ENCODE measurements at regions not wholly inside any gene's neighbourhood (a gene's known extent, or its start where the extent isn't known, plus 50 kb on each side); places are given as distances from the start of the nearest gene placed in this dataset.

GRCh38 chr3:35426366-35426958 lies 212.9 kb upstream of the ARPP21 start:
- Mint-ChIP-seq H3K36me3 (ENCODE audit: insufficient read depth, unreplicated experiment) (no peaks in the 10 kb centered on the region), H3K9me3 (ENCODE audit: low read depth, unreplicated experiment) (no peaks in the 10 kb centered on the region), H3K27ac (ENCODE audit: unreplicated experiment) (no peak overlapping the region), H3K4me3 (ENCODE audit: low read depth, unreplicated experiment) (no peak overlapping the region), H3K4me1 (ENCODE audit: low read depth, unreplicated experiment) (no peaks in the 10 kb centered on the region), H3K27me3 (ENCODE audit: unreplicated experiment) (no peaks in the 10 kb centered on the region)
- no TSS peak for BruUV-seq (replicated peaks)
- CTCF ChIA-PET, result interaction anchor here (0.7 kb wide), 1 partner anchor 9 kb away, joined by 3 read pairs; no protein-coding TSS in a partner anchor
- no peak for TF ChIP-seq CTCF (IDR thresholded peaks at IDR 0.05; ENCODE audit: unreplicated experiment)
- no peak for DNase-seq
- intact Hi-C loops (cut with micrococcal nuclease; ENCODE audit: unreplicated experiment), result no loop called here

GRCh38 chr3:35437381-35437780 lies 201.9 kb upstream of the ARPP21 start:
- intact Hi-C loops (cut with micrococcal nuclease; ENCODE audit: unreplicated experiment), result no loop called here
- no peak overlapping the region for H3K4me3 Mint-ChIP-seq (ENCODE audit: low read depth, unreplicated experiment)
- no TSS peak for BruUV-seq (replicated peaks)
- H3K36me3 Mint-ChIP-seq (ENCODE audit: insufficient read depth, unreplicated experiment), result no peaks in the 10 kb centered on the region
- H3K27me3 Mint-ChIP-seq (ENCODE audit: unreplicated experiment), result no peaks in the 10 kb centered on the region
- CTCF ChIA-PET, result no interaction called here
- no peaks in the 10 kb centered on the region for H3K4me1 Mint-ChIP-seq (ENCODE audit: low read depth, unreplicated experiment)
- no peak for DNase-seq
- no peak for TF ChIP-seq CTCF (IDR thresholded peaks at IDR 0.05; ENCODE audit: unreplicated experiment)
- H3K27ac Mint-ChIP-seq (ENCODE audit: unreplicated experiment), result no peak overlapping the region
- H3K9me3 Mint-ChIP-seq (ENCODE audit: low read depth, unreplicated experiment), result no peaks in the 10 kb centered on the region

GRCh38 chr3:35438101-35438500 lies 201.2 kb upstream of the ARPP21 start:
- Mint-ChIP-seq H3K4me1 (ENCODE audit: low read depth, unreplicated experiment) (no peaks in the 10 kb centered on the region), H3K27me3 (ENCODE audit: unreplicated experiment) (no peaks in the 10 kb centered on the region), H3K9me3 (ENCODE audit: low read depth, unreplicated experiment) (no peaks in the 10 kb centered on the region), H3K27ac (ENCODE audit: unreplicated experiment) (no peak overlapping the region), H3K4me3 (ENCODE audit: low read depth, unreplicated experiment) (no peak overlapping the region), H3K36me3 (ENCODE audit: insufficient read depth, unreplicated experiment) (no peaks in the 10 kb centered on the region)
- CTCF ChIA-PET, result no interaction called here
- peak; percentile 21 for DNase-seq
- BruUV-seq (replicated peaks), result no TSS peak
- TF ChIP-seq CTCF (IDR thresholded peaks at IDR 0.05; ENCODE audit: unreplicated experiment), result no peak
- intact Hi-C loops (cut with micrococcal nuclease; ENCODE audit: unreplicated experiment), result no loop called here

- no peaks in the 10 kb centered on the region for H3K9me3 Mint-ChIP-seq (ENCODE audit: low read depth, unreplicated experiment)
- intact Hi-C loops (cut with micrococcal nuclease; ENCODE audit: unreplicated experiment), result no loop called here
- no peak overlapping the region for H3K27ac Mint-ChIP-seq (ENCODE audit: unreplicated experiment)
- no peak overlapping the region for H3K4me3 Mint-ChIP-seq (ENCODE audit: low read depth, unreplicated experiment)
- no peaks in the 10 kb centered on the region for H3K27me3 Mint-ChIP-seq (ENCODE audit: unreplicated experiment)
- no peak for TF ChIP-seq CTCF (IDR thresholded peaks at IDR 0.05; ENCODE audit: unreplicated experiment)
- CTCF ChIA-PET, result no interaction called here
- H3K4me1 Mint-ChIP-seq (ENCODE audit: low read depth, unreplicated experiment), result no peaks in the 10 kb centered on the region
- H3K36me3 Mint-ChIP-seq (ENCODE audit: insufficient read depth, unreplicated experiment), result no peaks in the 10 kb centered on the region
- no peak for DNase-seq
- no TSS peak for BruUV-seq (replicated peaks)
Observed at GRCh38 chr3:35439663-35440062, 199.7 kb upstream of the ARPP21 start.

Data from Calu3 (cell line).